ENCODE measurements at regions not wholly inside any gene's neighbourhood (a gene's known extent, or its start where the extent isn't known, plus 50 kb on each side); places are given as distances from the start of the nearest gene placed in this dataset.
"Not testable (repeated sequence)": the region's sequence is repeated elsewhere in the genome, so short reads cannot be mapped to it uniquely, and the experiment has no call there.

DNA sequence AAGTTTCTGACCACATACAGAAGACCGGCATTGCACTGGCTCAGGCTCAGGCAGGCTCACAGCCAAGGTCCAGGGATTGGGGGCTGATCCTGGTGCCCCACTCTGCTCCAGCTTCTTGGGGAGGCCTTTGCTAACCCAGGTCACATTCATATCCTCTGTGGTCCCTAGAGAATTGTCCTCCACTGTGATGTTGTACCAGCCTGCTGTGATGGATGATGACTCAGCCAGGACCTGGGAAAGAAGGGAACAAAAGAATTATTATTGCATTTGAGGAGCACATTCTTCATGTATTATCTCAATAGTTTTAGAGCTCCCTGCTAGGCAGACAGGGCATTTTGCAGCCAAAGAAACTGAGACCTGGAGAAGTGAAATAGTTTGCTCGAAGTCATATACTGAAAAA is 114.3 kb upstream of the ETV3 start:
- TF ChIP-seq, protein P1, sequence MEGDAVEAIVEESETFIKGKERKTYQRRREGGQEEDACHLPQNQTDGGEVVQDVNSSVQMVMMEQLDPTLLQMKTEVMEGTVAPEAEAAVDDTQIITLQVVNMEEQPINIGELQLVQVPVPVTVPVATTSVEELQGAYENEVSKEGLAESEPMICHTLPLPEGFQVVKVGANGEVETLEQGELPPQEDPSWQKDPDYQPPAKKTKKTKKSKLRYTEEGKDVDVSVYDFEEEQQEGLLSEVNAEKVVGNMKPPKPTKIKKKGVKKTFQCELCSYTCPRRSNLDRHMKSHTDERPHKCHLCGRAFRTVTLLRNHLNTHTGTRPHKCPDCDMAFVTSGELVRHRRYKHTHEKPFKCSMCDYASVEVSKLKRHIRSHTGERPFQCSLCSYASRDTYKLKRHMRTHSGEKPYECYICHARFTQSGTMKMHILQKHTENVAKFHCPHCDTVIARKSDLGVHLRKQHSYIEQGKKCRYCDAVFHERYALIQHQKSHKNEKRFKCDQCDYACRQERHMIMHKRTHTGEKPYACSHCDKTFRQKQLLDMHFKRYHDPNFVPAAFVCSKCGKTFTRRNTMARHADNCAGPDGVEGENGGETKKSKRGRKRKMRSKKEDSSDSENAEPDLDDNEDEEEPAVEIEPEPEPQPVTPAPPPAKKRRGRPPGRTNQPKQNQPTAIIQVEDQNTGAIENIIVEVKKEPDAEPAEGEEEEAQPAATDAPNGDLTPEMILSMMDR (conservative IDR thresholded peaks at IDR 0.05), result no peak
- no peak for TF ChIP-seq EZH2 (IDR thresholded peaks at IDR 0.05; ENCODE audit: low read depth)

DNA sequence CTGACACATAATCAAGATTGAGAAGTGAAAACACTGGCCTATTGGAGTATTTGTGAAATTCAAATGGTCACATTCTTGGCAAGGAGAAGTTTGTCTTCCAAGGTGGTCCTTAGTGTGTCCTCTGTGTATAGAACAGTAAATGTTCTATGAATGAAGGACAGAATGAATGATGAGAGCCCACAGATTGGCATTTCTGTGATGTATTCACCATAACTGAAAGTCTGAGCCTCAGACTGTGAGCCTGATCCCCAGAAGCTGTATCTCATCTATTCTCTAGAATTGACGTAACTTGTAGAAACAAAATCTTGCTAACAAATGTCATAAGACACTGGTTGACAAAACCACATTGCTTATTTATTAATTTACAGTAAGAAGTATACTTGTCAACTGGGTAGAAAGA is 111.5 kb upstream of the ETV3 start:
- Histone ChIP-seq H3K27me3 (ENCODE audit: insufficient read depth, low read depth) (0 out of 2 replicates have a peak, but pooled peaks cover 3% of the 10 kb centered on the region), H2AFZ (no peak overlapping the region), H4K20me1 (ENCODE audit: insufficient read depth) (no peaks in the 10 kb centered on the region), H3K4me3 (no peak overlapping the region), H3F3A (ENCODE audit: insufficient read depth, low read depth) (no peaks in the 10 kb centered on the region), H3K9me3 (ENCODE audit: insufficient read depth, low read depth) (no peaks in the 10 kb centered on the region), H3K4me1 (replicated peaks; ENCODE audit: insufficient read depth) (no peaks in the 10 kb centered on the region), H3K4me2 (no peak overlapping the region), H3K79me2 (ENCODE audit: low read depth) (no peaks in the 10 kb centered on the region), H3K27ac (no peak overlapping the region), H3K36me3 (ENCODE audit: low read depth) (no peaks in the 10 kb centered on the region), H3K9me2 (ENCODE audit: insufficient read depth) (no peaks in the 10 kb centered on the region)
- no peak for DNase-seq
- intact Hi-C loops (cut with micrococcal nuclease; ENCODE audit: unreplicated experiment), result no loop called here
- no TSS peak for BruUV-seq (replicated peaks)
- CTCF ChIA-PET, result no interaction called here
- TF ChIP-seq, protein P1 (conservative IDR thresholded peaks at IDR 0.05), result no peak
- no peak for TF ChIP-seq EZH2 (IDR thresholded peaks at IDR 0.05; ENCODE audit: low read depth)
- POLR2A ChIA-PET (ENCODE audit: unreplicated experiment), result no interaction called here

More for the DNA sequence above, 114.3 kb upstream of the ETV3 start:
- H3K4me3 ChIP-seq, result no peak overlapping the region
- CTCF ChIA-PET, result no interaction called here
- H3K79me2 ChIP-seq (ENCODE audit: low read depth), result no peaks in the 10 kb centered on the region
- H3K27me3 ChIP-seq (ENCODE audit: insufficient read depth, low read depth), result no peaks in the 10 kb centered on the region
- no peaks in the 10 kb centered on the region for H4K20me1 ChIP-seq (ENCODE audit: insufficient read depth)
- BruUV-seq (replicated peaks), result no TSS peak
- no peaks in the 10 kb centered on the region for H3K9me3 ChIP-seq (ENCODE audit: insufficient read depth, low read depth)
- H3K36me3 ChIP-seq (ENCODE audit: low read depth), result no peaks in the 10 kb centered on the region
- H3K4me1 ChIP-seq (replicated peaks; ENCODE audit: insufficient read depth), result no peaks in the 10 kb centered on the region
- H3K9me2 ChIP-seq (ENCODE audit: insufficient read depth), result no peaks in the 10 kb centered on the region
- no peak overlapping the region for H3K27ac ChIP-seq
- H3K4me2 ChIP-seq, result no peak overlapping the region
- POLR2A ChIA-PET (ENCODE audit: unreplicated experiment), result no interaction called here
- DNase-seq, result no peak
- no peaks in the 10 kb centered on the region for H3F3A ChIP-seq (ENCODE audit: insufficient read depth, low read depth)
- H2AFZ ChIP-seq, result no peak overlapping the region
- intact Hi-C loops (cut with micrococcal nuclease; ENCODE audit: unreplicated experiment), result no loop called here

DNA sequence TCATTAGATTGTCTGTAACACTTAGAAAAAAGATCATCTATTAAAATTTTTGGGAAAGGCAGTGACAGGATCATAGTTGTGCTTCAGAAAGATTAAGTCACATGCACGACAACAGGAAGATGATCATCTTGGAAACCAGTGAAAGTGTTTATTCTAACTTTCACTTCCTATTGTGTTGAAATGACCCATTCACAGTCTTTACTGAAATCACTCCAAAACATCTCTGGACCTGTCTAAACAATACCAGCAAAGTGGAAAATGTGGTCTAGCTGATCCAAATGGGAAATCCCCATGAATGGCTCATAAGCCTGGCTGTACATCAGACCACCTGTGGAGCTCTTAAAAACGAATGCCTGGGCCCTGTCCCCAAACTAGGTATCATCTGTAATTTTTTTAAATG is 111.1 kb upstream of the ETV3 start:
- intact Hi-C loops (cut with micrococcal nuclease; ENCODE audit: unreplicated experiment), result no loop called here
- Histone ChIP-seq H3K9me3 (ENCODE audit: insufficient read depth, low read depth) (no peaks in the 10 kb centered on the region), H3F3A (ENCODE audit: insufficient read depth, low read depth) (no peaks in the 10 kb centered on the region), H3K36me3 (ENCODE audit: low read depth) (no peaks in the 10 kb centered on the region), H3K27ac (no peak overlapping the region), H3K4me3 (no peak overlapping the region), H4K20me1 (ENCODE audit: insufficient read depth) (no peaks in the 10 kb centered on the region), H3K4me1 (replicated peaks; ENCODE audit: insufficient read depth) (no peaks in the 10 kb centered on the region), H2AFZ (no peak overlapping the region), H3K27me3 (ENCODE audit: insufficient read depth, low read depth) (0 out of 2 replicates have a peak, but pooled peaks cover 3% of the 10 kb centered on the region), H3K79me2 (ENCODE audit: low read depth) (no peaks in the 10 kb centered on the region), H3K9me2 (ENCODE audit: insufficient read depth) (no peaks in the 10 kb centered on the region), H3K4me2 (no peak overlapping the region)
- POLR2A ChIA-PET (ENCODE audit: unreplicated experiment), result no interaction called here
- CTCF ChIA-PET, result no interaction called here
- no peak for DNase-seq
- BruUV-seq (replicated peaks), result no TSS peak
- no peak for TF ChIP-seq EZH2 (IDR thresholded peaks at IDR 0.05; ENCODE audit: low read depth)
- TF ChIP-seq, protein P1 (conservative IDR thresholded peaks at IDR 0.05), result no peak

DNA sequence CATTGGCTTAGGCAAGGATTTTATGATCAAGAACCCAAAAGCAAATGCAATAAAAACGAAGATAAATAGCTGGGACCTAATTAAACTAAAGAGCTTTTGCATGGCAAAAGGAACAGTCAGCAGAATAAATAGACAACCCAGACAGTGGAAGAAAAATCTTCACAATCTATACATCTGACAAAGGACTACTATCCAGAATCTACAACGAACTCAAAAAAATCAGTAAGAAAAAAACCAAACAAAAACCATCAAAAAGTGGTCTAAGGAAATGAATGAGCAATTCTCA is 109.5 kb upstream of the ETV3 start:
- intact Hi-C loops (cut with micrococcal nuclease; ENCODE audit: unreplicated experiment); BruUV-seq (replicated peaks); CTCF ChIA-PET: not testable (repeated sequence)

More for the DNA sequence above, 109.5 kb upstream of the ETV3 start:
- H3K4me2 ChIP-seq; H3K9me3 ChIP-seq (ENCODE audit: insufficient read depth, low read depth); H2AFZ ChIP-seq; DNase-seq; H3F3A ChIP-seq (ENCODE audit: insufficient read depth, low read depth); H3K4me1 ChIP-seq (replicated peaks; ENCODE audit: insufficient read depth); H3K9me2 ChIP-seq (ENCODE audit: insufficient read depth); H3K79me2 ChIP-seq (ENCODE audit: low read depth); POLR2A ChIA-PET (ENCODE audit: unreplicated experiment); H3K27me3 ChIP-seq (ENCODE audit: insufficient read depth, low read depth); H3K4me3 ChIP-seq; H4K20me1 ChIP-seq (ENCODE audit: insufficient read depth); H3K36me3 ChIP-seq (ENCODE audit: low read depth); H3K27ac ChIP-seq: not testable (repeated sequence)

Data from PC-9 (cell line).